ENCODE measurements at regions not wholly inside any gene's neighbourhood (a gene's known extent, or its start where the extent isn't known, plus 50 kb on each side); places are given as distances from the start of the nearest gene placed in this dataset.

DNA sequence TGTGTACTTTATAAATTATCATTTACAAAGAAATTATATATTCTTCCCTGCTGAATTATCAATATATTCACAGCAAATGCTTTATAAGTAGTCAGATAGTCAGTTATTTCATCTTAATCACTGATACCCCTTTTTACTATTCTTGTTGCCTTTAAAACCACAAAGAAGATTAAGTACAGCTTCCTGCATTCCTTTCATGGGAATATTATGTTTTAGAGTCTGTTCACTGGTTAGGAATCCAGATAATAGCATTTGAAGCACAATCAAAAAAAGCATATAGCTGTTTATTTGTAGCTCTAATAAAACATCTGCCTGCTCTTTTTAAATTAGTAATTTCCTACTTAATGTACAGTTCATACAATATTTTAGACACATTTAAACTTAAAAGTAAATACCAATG lies 508.9 kb downstream of the FBXO15 start:
- DNase-seq (ENCODE audit: low read depth): no peak

DNA sequence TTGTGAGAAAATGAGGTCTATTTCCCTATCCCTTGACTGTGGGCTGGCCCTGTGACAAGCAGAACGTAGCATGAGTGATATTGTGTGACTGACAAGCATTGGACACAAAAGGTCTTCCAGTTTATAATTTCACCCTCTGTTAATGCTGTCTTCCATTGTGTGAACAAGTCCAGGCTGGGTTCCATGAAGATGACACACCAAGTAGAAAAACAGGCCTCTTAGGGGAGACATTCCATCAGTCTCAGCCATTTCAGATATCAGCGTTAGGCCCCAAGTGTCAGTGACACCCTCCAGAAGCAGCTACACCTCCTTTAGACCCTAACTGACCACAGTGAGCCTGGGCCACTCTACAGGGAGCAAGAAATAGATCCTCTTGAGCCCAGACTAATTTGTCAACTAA lies 511.3 kb downstream of the FBXO15 start:
- no peak for DNase-seq (ENCODE audit: low read depth)

DNA sequence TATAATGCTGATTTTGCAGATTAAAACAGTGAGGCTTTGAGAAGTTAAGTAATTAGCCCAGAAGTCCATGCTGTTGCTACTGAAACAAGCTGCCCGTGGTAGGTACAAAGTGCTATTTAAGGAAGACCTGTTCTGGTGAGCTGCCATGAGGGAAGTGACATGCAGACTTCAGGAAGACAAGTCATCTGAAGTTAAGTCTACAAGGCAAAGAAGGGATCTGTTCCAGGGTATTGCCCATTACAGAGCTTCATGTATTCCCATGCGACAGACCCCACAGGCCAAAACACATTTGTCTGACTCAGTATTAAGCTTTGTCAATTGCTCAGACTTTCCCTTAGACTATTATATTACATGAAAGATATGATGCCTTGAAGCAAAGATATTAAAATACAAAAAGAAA lies 520.8 kb downstream of the FBXO15 start:
- no peak for DNase-seq (ENCODE audit: low read depth)

DNA sequence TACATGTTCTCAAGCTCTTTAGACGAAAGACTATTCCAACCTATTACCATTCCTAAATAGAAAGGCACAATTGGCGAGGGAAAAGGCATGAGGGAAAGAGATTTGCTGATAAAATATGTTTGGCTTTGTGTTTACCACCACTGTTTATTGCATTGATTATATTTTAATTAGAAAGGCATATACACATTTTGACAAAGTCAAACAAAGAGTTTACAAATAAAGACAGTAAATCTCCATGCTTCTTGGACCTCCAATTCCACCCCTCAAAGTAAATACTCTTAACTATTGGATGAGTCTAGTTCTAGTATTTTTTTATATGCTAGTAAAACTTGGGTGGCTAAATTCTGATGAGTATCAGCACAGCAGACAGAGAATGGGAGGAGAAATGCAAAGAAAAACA lies 521.4 kb downstream of the FBXO15 start:
- DNase-seq (ENCODE audit: low read depth): no peak

DNA sequence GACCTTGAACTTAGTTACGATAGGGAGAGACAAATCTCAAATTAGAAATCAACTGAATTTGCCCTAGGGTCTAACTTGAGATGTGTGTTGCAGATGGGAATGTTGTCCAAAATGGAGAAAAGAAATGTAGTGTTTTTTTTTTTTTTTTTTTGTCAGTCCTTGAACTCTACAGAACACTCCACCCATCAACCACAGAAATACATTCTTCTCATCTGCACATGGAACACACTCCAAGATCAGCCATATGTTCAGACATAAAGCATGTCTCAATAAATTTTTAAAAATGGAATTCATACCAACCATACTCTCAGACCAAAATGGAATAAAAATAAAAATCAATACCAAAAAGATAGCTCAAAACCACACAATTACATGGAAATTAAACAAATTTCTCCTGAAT lies 526.5 kb downstream of the FBXO15 start:
- no peak for DNase-seq (ENCODE audit: low read depth)

DNA sequence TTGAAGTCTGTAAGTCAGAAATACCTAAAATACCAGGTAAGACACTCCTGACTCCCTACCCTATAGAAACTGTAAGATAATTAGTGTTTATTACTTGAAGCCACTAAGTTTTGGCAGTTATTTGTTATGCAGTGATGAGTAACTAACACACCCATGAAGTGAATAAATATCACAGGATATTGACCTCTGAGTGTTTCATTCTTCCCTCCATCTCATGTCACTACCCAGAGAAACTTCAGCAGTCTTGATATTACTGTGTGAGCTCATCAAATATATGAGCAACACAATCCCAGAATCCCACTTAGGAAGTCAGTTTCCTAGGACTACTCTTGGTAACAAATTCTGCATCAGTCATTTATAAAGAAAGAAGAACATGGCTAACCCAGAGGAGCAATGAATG lies 529.7 kb downstream of the FBXO15 start:
- DNase-seq (ENCODE audit: low read depth): no peak

DNA sequence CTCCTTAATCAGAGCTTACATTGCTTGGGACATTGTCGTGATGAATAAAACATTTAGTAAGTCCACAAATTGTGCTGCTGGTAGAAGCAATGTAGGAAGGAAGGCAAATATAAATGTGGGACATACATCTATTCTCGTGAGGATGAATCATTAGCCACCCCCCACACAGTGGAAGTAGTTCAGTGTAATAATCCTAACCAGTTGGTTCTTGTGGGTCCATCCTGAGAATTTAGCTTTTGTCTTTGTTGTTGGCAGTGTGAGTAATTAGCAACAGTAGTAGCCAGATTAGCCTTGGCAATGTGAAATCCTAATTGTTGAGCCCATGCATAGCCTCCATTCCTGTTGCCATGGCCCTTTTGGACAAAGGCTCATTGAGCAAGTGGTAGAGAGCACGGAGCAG lies 532.1 kb downstream of the FBXO15 start:
- DNase-seq (ENCODE audit: low read depth): no peak

DNA sequence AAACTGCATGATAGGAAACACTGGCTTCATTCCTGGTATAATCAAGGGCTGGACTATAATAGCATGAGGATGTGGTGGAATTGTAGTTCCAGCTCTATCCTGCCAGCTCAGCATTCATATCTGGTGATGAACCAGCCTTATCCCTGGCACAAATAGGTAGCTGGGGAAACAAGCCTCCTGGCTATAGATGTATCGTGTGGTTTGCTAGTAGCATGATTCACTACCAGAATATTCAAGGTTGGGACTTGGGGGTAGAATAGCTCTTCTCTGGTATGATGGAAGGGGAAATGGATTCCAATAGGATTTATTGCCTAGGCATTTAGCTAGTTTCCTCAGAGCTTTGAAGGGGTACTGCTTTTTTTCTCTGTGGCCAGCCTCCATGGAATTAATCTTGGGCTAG lies 532.8 kb downstream of the FBXO15 start:
- no peak for DNase-seq (ENCODE audit: low read depth)

DNA sequence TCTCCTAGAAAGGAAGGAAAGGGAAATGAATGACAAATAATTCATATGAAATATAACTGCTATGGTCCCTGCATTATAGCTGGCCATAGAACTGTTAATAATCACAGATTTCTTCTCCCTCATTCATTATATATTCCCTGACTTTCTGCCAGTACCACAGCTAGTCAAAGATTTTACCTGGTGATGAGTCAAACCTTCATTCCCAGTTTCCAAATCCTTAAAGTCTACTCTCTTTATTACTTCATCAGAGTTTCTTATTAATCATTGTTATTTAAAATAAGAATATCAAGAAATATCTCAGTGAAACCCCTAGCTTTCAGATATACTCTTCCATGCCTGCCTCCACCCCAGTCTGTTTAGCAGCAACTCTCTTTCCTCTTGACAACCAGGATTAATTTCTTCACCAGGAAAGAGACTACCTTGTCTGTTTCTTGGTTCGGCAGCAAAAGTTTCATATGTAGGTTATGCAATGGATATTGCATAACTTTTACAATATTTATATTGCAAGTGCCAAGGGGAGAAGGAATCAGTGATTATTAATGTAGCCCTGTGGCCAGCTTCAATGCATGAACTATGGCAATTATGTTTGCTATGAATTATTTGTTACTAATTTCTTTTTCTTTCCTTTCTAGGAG lies 533.8 kb downstream of the FBXO15 start:
- DNase-seq (ENCODE audit: low read depth): no peak

DNA sequence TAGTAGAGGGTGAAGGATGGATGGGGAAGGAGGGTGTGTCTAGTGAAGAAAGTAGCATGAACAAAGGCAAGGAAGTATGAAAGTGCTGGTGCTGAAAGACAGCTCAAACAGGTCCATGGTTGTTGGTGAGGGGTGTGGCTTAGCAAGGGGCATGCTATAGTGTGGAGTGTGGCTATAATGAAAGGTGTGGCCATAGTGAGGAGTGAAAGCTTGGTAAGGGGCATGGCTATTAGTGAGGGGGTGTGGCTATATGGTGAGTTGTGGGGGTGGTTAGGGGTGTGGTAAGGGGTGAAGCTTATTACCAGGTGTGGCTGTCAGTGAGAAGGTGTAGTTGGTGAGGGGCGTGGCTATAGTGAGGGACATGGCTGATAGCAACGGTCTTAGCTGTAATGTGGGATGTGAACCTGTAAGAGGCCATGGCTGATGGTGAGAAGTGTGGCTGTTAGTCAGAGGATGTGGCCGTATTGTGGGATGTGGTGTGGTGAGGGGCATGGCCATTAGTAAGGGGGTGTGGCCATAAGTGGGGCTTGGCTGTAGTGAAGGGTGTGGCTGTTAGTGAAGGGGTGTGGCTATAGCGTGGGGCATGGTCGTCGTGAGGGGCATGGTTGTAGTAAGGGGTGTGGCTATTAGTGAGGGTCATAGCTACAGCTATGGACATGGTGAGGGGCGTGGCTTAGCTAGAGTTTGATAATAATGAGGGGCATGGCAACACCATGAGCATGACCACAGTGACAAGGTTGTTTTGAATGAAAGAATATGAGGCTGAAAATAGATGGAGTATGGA lies 549.6 kb downstream of the FBXO15 start:
- DNase-seq (ENCODE audit: low read depth): no peak

DNA sequence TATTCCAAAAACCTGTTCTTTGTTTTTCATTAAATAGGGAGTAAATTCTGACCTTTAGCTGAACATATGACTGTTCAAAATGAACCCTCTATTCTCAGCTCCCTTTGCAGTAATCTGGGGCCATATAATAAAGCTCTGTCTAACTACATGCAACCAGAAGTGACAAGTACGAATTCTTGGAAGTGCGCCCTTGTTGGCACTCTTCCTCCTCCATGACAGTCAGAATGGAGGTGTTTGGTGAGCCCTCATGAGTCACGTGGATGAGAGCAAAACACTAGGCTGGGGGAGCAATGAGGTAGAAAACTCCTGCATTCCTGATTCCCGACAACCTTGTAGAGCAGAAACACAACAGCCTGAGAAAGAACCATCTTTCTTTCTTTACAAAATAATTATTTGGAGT lies 552.9 kb downstream of the FBXO15 start:
- DNase-seq (ENCODE audit: low read depth): no peak

DNA sequence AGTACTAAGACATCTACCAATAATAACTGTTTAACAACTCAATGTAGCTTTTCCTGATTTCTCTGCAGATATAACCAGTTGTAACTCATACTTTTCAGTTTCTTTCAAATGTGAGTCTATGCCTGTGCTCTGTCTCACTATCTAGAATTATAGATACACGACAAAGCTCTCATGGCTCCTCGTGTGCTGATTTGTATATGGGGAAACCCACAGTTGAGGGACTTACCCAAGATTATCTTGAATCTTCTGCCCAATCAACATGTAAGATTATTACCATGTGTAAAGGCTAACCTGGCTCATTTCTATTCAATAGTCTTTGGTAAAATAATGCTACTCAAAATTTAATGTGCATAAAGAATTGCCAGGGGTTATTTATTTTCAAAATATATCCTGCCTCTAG lies 554.4 kb downstream of the FBXO15 start:
- no peak for DNase-seq (ENCODE audit: low read depth)

DNA sequence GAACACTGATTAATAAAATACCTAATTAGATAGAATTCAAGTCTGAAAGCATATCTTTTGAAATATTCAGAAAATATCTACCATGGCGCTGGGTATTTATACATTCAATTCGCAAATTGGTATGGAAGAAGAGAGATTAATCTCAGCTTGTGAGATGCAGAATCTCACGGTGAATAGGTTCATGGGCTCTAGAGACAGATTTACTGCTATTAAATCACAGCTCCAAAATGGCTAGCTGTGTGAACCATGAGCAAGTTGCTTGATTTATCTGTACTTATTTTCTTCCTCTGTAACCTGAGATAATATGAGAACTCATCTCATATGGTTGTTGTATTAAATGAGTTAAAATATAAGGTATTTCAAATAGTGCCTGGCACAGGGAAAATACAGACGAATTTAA lies 556.7 kb downstream of the FBXO15 start:
- DNase-seq (ENCODE audit: low read depth): no peak

DNA sequence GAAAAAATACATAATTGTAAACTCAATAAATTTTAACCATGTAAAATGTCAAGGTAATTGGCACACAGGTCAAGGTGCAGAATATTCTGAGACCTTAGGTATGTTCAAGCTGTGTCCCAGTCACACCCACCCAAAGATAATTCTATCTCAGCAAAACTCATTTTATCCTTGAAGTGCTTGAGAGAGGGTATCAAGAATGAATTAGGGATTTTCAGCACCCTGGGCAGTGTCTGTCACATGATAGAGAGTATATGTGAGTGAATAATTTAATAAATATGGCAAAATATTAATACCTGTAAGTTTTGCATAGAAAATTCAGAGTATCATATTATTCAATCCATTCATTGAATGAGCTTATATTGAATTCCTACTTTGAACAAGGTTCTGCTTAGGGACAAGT lies 567.9 kb downstream of the FBXO15 start:
- no peak for DNase-seq (ENCODE audit: low read depth)

DNA sequence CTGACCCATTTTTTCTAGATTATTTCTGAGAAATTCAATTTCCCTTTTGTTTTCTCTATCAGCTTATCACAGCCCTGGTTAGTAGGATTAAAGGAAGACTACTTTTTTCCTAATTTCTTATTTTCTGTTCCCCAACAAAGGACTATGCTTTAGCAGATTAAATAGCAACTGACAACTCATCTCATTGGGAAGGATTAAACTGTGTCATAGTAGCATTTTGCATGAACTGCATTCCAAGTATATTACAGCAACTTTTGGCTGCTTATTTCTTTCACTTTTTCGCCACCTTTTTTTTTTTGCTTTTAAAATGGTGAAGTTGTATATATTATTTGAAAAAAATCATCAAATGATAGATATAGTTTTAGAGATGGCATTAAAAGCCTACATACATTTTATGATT lies 570.3 kb downstream of the FBXO15 start:
- no peak for DNase-seq (ENCODE audit: low read depth)

DNA sequence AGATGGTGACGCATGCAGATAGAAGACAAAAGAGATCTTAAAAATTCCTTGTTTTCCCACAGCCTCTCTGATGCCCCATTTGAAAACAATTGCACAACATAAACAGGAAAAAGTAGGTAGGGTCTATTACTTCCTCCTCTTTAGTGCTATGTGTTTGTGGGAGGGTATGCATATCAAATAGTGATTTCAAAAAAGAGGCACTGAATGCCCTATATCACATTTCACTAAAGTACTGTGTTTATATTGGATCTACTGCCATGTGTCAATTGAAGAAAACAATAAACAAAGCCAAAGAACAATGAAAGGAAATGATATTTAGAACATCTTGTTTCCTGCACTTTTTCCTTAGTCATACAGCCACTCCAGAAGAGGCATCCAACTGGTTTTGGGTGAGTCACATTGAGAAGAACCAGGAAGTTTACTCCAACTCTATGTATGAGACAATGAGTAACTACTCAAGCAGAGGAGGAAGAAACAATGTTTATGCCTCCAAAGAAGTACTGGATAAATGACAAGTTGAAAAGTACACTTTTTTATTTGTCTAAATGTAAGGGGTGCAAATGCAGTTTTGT lies 583.6 kb downstream of the FBXO15 start:
- DNase-seq (ENCODE audit: low read depth): no peak

DNA sequence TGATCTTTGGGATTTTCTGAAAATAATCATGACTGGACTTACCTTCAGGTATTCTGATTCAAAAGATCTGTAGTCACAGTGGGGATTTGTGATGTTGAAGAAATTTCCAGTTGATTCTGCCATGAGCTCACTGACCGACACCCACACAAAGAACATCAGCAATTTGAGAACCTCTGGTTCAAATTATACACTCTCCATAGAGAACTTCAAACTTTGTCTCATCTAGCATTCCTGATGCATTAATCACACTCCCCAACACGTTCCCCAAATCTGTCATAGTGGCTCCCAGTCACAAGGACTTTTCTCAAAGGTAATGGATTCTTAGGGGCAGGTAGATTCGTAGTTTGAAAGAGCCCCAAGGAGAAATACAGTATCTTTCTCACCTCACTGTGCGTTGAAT lies 584.3 kb downstream of the FBXO15 start:
- no peak for DNase-seq (ENCODE audit: low read depth)

DNA sequence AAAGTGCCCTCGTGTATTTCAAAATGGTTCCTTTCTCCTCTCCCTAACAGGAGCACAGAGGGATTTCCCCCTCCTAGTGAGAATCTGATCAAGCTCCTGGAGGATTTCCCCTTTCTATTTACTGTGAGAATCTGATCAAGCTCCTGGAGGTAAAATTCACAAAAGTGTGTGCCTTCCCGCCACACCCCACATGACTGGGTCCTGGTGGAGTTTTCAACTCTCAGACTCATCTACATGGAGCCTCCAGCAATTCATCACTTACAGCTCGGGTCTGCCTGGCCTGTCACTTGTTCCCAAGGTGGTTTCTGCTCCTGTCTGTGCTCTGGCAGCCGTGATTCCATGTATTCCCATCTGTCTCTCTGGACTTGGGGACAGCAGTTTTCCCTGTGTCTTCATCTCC lies 590.7 kb downstream of the FBXO15 start:
- DNase-seq (ENCODE audit: low read depth): no peak

DNA sequence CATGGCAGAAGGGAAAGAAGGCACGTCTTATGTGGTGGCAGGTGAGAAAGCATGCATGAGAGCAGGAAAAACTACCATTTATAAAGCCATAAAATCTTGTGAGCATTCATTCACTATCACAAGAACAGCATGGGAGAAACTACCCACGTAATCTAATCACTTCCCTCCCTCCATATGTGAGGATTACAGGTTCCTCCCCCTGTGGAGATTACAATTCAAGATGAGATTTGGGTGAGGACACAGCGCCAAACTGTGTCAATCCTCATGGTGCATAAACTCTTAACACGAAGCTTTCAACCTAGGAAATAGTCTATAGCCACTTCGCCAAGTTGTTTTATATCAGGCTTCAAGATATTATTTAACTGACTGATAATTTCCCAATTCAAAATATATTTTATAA lies 595.5 kb downstream of the FBXO15 start:
- no peak for DNase-seq (ENCODE audit: low read depth)

DNA sequence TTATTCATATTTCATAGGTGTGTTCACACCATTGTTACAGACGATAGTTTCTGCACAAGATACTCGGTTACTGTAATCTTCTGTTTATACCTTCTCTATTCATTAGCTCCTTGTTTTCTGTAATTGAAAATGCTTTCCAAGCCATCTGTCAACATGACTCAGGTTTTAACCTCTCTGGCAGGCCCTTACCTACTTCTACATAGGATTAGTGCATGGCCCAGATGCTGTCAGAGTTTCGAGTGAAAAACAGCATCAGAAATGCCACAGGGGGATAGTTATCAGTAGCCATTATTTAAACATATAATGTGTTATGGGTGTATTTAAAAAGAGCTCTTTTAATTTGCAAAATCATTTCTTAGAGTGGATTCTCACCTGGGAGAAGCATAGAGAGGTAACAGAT lies 596.4 kb downstream of the FBXO15 start:
- DNase-seq (ENCODE audit: low read depth): no peak

DNA sequence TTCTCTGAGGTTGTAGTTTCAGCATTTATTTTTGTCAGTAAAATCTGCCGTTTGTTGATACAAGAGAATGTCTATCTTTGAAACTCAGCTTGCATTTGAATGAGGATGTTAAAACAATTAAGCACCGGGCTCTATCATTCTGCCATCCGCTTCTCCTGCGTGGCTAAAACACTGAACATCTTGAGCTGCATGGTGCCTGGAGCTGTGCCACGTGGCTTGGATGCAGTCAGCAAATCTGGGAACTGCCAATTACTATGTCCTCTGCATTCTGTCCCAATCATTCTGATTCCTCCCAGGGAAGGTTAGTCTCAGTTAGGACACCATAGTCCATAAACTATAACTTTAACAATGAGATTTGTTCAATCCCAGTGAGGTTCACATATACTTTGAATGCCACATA lies 598.4 kb downstream of the FBXO15 start:
- DNase-seq (ENCODE audit: low read depth): no peak

DNA sequence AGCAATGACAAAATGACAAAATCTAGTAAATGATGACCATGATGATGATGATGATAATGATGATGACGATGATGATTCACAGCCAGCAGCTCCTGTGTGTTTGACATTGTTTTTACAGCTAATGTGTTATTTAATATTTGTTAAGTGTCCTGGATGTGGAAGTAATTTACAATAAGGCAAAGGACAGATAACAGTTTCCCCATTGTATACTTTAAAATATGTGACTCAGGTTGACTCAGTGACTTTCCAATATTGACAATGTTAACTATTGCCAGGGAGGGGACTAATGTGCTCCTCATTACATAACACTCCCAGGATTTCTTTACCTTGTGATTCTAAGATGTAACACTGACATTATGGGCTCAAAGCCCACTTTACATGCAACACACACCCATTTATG lies 602.2 kb downstream of the FBXO15 start:
- no peak for DNase-seq (ENCODE audit: low read depth)

DNA sequence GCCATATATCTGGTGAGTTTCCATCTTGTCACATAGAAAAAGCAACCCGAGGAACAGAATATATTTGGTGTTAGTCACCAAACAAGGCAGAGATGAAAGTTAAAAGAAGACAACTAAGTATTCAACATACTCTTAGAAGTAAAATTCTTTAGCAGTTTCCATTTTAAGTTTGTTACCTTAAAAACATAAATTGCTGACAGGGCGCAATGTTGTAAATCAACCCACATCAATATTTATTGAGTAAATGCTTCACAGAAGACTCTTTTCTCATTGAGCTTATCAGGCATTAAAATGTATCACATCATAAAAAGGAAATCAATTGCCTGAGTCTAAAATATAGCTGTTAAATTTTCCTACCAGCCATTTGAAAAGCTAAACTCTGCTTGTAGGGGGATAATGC lies 603.0 kb downstream of the FBXO15 start:
- no peak for DNase-seq (ENCODE audit: low read depth)

DNA sequence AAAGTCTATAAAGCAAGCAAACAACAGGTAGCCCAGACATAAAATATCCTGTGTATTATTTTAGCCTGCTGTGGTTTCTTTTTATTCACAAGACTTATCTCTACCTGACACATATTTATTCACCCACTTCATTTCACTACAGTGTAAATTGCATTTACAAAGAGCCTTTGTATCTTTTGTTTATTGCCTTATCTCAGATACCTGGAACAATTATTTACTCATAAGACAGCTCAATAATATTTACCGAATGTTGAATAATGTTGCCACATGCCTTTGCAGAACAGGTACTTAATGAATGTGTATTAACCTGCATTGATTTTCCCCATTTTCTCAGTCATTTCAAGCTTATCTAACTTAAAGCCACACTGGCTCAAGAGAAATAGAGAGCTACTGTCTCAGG lies 603.6 kb downstream of the FBXO15 start:
- DNase-seq (ENCODE audit: low read depth): no peak

Measured in stimulated activated CD8-positive, alpha-beta memory T cell treated with anti-CD3 and anti-CD28 coated beads, Interleukin-4, amount 100 ng/mL, for 24 hours (primary cell).